H9 (cell line): ENCODE measurements at regions not wholly inside any gene's neighbourhood (a gene's known extent, or its start where the extent isn't known, plus 50 kb on each side); places are given as distances from the start of the nearest gene placed in this dataset.
A peak's percentile ranks its signal among the peaks of the same experiment; 100 is the strongest.

Experiments
- DNase-seq: peaks from one replicate; pipeline ENCODE4 v3.0.0-alpha.2; 2017
- H2AFZ ChIP-seq: one replicate; pipeline ENCODE4 v1.6.1; 2013; ENCODE audit warnings: mild to moderate bottlenecking, low read length, control low read depth, moderate library complexity
- H2AK5ac ChIP-seq: 2 replicates; pipeline ENCODE4 v1.6.1; 2013; ENCODE audit warnings: low read length, control low read depth, mixed read lengths; ENCODE audit not compliant: insufficient read length
- H2BK120ac ChIP-seq: one replicate; pipeline ENCODE4 v1.6.1; 2013; ENCODE audit warnings: low read depth, mild to moderate bottlenecking, low read length, control low read depth, inconsistent platforms; ENCODE audit not compliant: poor library complexity, severe bottlenecking
- H2BK12ac ChIP-seq: 2 replicates; pipeline ENCODE4 v1.6.1; 2013; ENCODE audit warnings: low read length, control low read depth, mixed read lengths, low read depth; ENCODE audit not compliant: insufficient read length
- H2BK15ac ChIP-seq: 2 replicates; pipeline ENCODE4 v1.6.1; 2013; ENCODE audit warnings: low read depth, low read length, control low read depth
- H2BK20ac ChIP-seq: one replicate; pipeline ENCODE4 v1.6.1; 2013; ENCODE audit warnings: low read depth, mild to moderate bottlenecking, low read length, control low read depth, inconsistent platforms; ENCODE audit not compliant: poor library complexity, severe bottlenecking
- H2BK5ac ChIP-seq: 2 replicates; pipeline ENCODE4 v1.6.1; 2013; ENCODE audit warnings: low read length, control low read depth, mixed read lengths; ENCODE audit not compliant: insufficient read length
- H3K14ac ChIP-seq: 2 replicates; pipeline ENCODE4 v1.6.1; 2013; ENCODE audit warnings: low read length, control low read depth; ENCODE audit not compliant: insufficient read depth
- H3K18ac ChIP-seq: 2 replicates; pipeline ENCODE4 v1.6.1; 2013; ENCODE audit warnings: low read depth, mild to moderate bottlenecking, mixed read lengths, low read length, control low read depth; ENCODE audit not compliant: insufficient read length
- H3K23ac ChIP-seq: 2 replicates; pipeline ENCODE4 v1.6.1; 2013; ENCODE audit warnings: low read length, control low read depth, mixed read lengths, low read depth; ENCODE audit not compliant: insufficient read length
- H3K23me2 ChIP-seq: 2 replicates; pipeline ENCODE4 v1.6.1; 2013; ENCODE audit warnings: low read depth, mild to moderate bottlenecking, mixed read lengths, low read length, control low read depth; ENCODE audit not compliant: insufficient read length, poor library complexity, severe bottlenecking
- H3K27ac ChIP-seq: 2 replicates; pipeline ENCODE4 v1.5.1; 2013; ENCODE audit warnings: low read length, control low read depth, mixed read lengths, low read depth; ENCODE audit not compliant: insufficient read length
- H3K27me3 ChIP-seq: 2 replicates; pipeline ENCODE4 v1.6.1; 2013; ENCODE audit warnings: low read length, control low read depth, inconsistent platforms; ENCODE audit not compliant: insufficient read depth
- H3K4ac ChIP-seq: 2 replicates; pipeline ENCODE4 v1.6.1; 2013; ENCODE audit warnings: low read depth, mild to moderate bottlenecking, control low read depth, inconsistent platforms, low read length, moderate library complexity
- H3K4me1 ChIP-seq: 2 replicates; pipeline ENCODE4 v1.6.1; 2013; ENCODE audit warnings: low read length, control low read depth, inconsistent platforms; ENCODE audit not compliant: insufficient read depth
- H3K4me2 ChIP-seq: 2 replicates; pipeline ENCODE4 v1.6.1; 2013; ENCODE audit warnings: low read length, control low read depth, mixed read lengths; ENCODE audit not compliant: insufficient read length, insufficient read depth
- H3K56ac ChIP-seq: 2 replicates; pipeline ENCODE4 v1.6.1; 2013; ENCODE audit warnings: low read depth, mild to moderate bottlenecking, mixed read lengths, low read length, control low read depth; ENCODE audit not compliant: insufficient read length
- H3K79me1 ChIP-seq: 2 replicates; pipeline ENCODE4 v1.6.1; 2013; ENCODE audit warnings: low read depth, mild to moderate bottlenecking, moderate library complexity, low read length, control low read depth, inconsistent platforms; ENCODE audit not compliant: insufficient read depth, poor library complexity, severe bottlenecking
- H3K79me2 ChIP-seq: 2 replicates; pipeline ENCODE4 v1.6.1; 2013; ENCODE audit warnings: low read length, control low read depth, inconsistent platforms; ENCODE audit not compliant: insufficient read depth
- H3K9ac ChIP-seq: 2 replicates; pipeline ENCODE4 v1.6.1; 2013; ENCODE audit warnings: low read length, control low read depth, mixed read lengths; ENCODE audit not compliant: insufficient read length; ENCODE audit errors: extremely low read depth
- H3K9me3 ChIP-seq: one replicate; pipeline ENCODE4 v1.6.1; 2013; ENCODE audit warnings: low read depth, low read length, inconsistent platforms; ENCODE audit not compliant: control insufficient read depth
- H3T11ph ChIP-seq: one replicate; pipeline ENCODE4 v1.6.1; 2013; ENCODE audit warnings: mild to moderate bottlenecking, low read length, control low read depth, inconsistent platforms
- H4K20me1 ChIP-seq: one replicate; pipeline ENCODE4 v1.6.1; 2013; ENCODE audit not compliant: control insufficient read depth, insufficient read length, insufficient read depth
- H4K5ac ChIP-seq: 2 replicates; pipeline ENCODE4 v1.6.1; 2013; ENCODE audit warnings: low read depth, mild to moderate bottlenecking, mixed read lengths, low read length, control low read depth; ENCODE audit not compliant: insufficient read length
- H4K8ac ChIP-seq: replicated peaks from 2 replicates; pipeline ENCODE4 v1.6.1; 2013; ENCODE audit warnings: low read length, control low read depth, mixed read lengths, low read depth; ENCODE audit not compliant: insufficient read length
- H4K91ac ChIP-seq: 2 replicates; pipeline ENCODE4 v1.6.1; 2013; ENCODE audit warnings: low read depth, mild to moderate bottlenecking, moderate library complexity, mixed read lengths, low read length, control low read depth; ENCODE audit not compliant: insufficient read length
- H3K27ac Mint-ChIP-seq, 3 experiments: 2 replicates in 2 of 3; 3 replicates in 1 of 3; pipeline ENCODE4 v1.8.0; 2020 to 2021; ENCODE audit warnings: mixed read lengths in 3 of 3, mild to moderate bottlenecking in 1 of 3, moderate library complexity in 1 of 3
- H3K27me3 Mint-ChIP-seq: 2 replicates; pipeline ENCODE4 v1.8.0; 2021; ENCODE audit warnings: low read depth, mild to moderate bottlenecking, moderate library complexity, mixed read lengths
- H3K36me3 Mint-ChIP-seq, 3 experiments: 2 replicates in 2 of 3; 3 replicates in 1 of 3; pipeline ENCODE4 v1.8.0; 2020 to 2021; ENCODE audit warnings: low read depth in 3 of 3, mixed read lengths in 3 of 3; ENCODE audit not compliant: insufficient read depth in 1 of 3
- H3K4me1 Mint-ChIP-seq, 2 experiments: 2 replicates each; pipeline ENCODE4 v1.8.0; 2020; ENCODE audit warnings: mixed read lengths in 2 of 2
- H3K4me3 Mint-ChIP-seq, 2 experiments: 2 replicates in 1 of 2; 3 replicates in 1 of 2; pipeline ENCODE4 v1.8.0; 2020 to 2021; ENCODE audit warnings: mild to moderate bottlenecking in 2 of 2, mixed read lengths in 2 of 2, moderate library complexity in 1 of 2
- H3K9me3 Mint-ChIP-seq, 2 experiments: 2 replicates in 1 of 2; 3 replicates in 1 of 2; pipeline ENCODE4 v1.8.0; 2020; ENCODE audit warnings: mild to moderate bottlenecking in 2 of 2, mixed read lengths in 2 of 2, moderate library complexity in 1 of 2
- WGBS: extraction: QIAGEN DNeasy Blood & Tissue Kit; methylation state at CpG from one replicate; pipeline ENCODE4 v1.1.7; 2013; ENCODE audit warnings: missing lambda C conversion rate, low lambda C conversion rate, mixed read lengths; ENCODE audit not compliant: insufficient read length; ENCODE audit errors: extremely low coverage; 5-methylcytosine and 5-hydroxymethylcytosine counted together
- TF ChIP-seq, protein P1 (sequence below): fragments of 200-600 bp; sonication (generic); conservative IDR thresholded peaks from 3 replicates; pipeline ENCODE4 v1.8.0; 2021; ENCODE audit warnings: antibody characterized with exemption, mild to moderate bottlenecking

DNA sequence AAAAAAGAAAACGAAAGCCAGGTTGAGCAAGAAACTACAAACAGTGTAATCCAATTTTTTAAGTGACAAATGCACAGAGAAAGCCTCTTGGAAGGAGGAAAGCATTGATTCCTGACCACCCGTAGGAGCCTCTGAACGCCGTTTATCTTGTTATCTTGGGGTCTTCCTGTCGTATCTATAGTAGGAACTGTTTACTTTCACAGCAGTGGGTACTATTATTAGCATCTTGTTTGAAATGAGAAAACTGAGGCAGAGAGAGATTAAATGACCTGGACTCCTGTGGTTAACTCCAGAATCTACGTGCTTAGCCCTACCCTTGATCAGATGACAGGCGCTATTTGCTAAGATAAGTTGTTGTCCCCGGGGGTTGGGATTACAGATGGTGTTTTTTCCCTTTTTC, 196.7 kb upstream of the FOXF1 start:
- H4K20me1 ChIP-seq: no peaks in the 10 kb centered on the region
- TF ChIP-seq, protein P1, sequence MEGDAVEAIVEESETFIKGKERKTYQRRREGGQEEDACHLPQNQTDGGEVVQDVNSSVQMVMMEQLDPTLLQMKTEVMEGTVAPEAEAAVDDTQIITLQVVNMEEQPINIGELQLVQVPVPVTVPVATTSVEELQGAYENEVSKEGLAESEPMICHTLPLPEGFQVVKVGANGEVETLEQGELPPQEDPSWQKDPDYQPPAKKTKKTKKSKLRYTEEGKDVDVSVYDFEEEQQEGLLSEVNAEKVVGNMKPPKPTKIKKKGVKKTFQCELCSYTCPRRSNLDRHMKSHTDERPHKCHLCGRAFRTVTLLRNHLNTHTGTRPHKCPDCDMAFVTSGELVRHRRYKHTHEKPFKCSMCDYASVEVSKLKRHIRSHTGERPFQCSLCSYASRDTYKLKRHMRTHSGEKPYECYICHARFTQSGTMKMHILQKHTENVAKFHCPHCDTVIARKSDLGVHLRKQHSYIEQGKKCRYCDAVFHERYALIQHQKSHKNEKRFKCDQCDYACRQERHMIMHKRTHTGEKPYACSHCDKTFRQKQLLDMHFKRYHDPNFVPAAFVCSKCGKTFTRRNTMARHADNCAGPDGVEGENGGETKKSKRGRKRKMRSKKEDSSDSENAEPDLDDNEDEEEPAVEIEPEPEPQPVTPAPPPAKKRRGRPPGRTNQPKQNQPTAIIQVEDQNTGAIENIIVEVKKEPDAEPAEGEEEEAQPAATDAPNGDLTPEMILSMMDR: no peak
- H4K8ac ChIP-seq: no peak overlapping the region
- no peaks in the 10 kb centered on the region for H3K23me2 ChIP-seq
- no peak overlapping the region for H3K56ac ChIP-seq
- no peak overlapping the region for H2AFZ ChIP-seq
- Mint-ChIP-seq H3K4me1 (peaks cover 7 to 14% of the 10 kb centered on the region in 2 experiments), H3K9me3 (peaks cover 0 to 3% of the 10 kb centered on the region in 2 experiments; a peak in 2 of 5 replicates), H3K36me3 (no peaks in the 10 kb centered on the region), H3K27me3 (peaks cover 17% of the 10 kb centered on the region), H3K27ac (0 out of 7 replicates have a peak overlapping the region, but pooled peaks of 1 of the 3 experiments have one; percentile 4), H3K4me3 (no peak overlapping the region)
- H4K91ac ChIP-seq: no peak overlapping the region
- H3K4me2 ChIP-seq: no peak overlapping the region
- no peaks in the 10 kb centered on the region for H3K79me1 ChIP-seq
- no peak overlapping the region for H3K4ac ChIP-seq
- no peak overlapping the region for H2BK15ac ChIP-seq
- H2BK12ac ChIP-seq: no peak overlapping the region
- no peak for DNase-seq
- H2BK5ac ChIP-seq: no peak overlapping the region
- H3K14ac ChIP-seq: no peak overlapping the region
- H3K27me3 ChIP-seq: no peaks in the 10 kb centered on the region
- no CpG with 5 or more reads among the region's 8 CpGs for WGBS
- no peak overlapping the region for H2BK120ac ChIP-seq
- H3K27ac ChIP-seq: no peak overlapping the region
- no peaks in the 10 kb centered on the region for H3K9me3 ChIP-seq
- no peak overlapping the region for H2AK5ac ChIP-seq
- no peak overlapping the region for H3K23ac ChIP-seq
- H4K5ac ChIP-seq: no peak overlapping the region
- no peak overlapping the region for H3T11ph ChIP-seq
- H3K79me2 ChIP-seq: no peaks in the 10 kb centered on the region
- no peak overlapping the region for H3K9ac ChIP-seq
- H3K4me1 ChIP-seq: no peaks in the 10 kb centered on the region
- H3K18ac ChIP-seq: no peak overlapping the region
- no peak overlapping the region for H2BK20ac ChIP-seq
